ENCODE measurements at regions not wholly inside any gene's neighbourhood (a gene's known extent, or its start where the extent isn't known, plus 50 kb on each side); places are given as distances from the start of the nearest gene placed in this dataset.

DNA sequence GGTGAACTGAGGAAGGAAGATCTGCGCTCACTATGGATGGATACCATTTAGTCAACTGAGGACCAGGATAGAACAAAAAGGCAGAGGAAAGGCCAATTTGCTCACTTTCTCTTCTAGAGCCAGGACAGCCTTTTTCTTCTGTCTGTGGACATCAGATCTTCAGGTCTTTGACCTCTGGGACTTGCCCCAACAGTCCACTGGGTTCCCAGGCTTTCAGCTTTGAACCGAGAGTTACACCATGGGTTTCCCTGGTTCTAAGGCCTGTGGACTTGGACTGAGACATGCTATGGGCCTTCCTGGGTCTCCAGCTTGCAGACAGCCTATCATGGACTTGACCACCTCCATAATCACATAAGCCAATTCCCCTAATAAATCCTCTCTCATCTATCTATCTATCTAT is 232.0 kb downstream of the IPO8 start:
- TF ChIP-seq, protein P1, sequence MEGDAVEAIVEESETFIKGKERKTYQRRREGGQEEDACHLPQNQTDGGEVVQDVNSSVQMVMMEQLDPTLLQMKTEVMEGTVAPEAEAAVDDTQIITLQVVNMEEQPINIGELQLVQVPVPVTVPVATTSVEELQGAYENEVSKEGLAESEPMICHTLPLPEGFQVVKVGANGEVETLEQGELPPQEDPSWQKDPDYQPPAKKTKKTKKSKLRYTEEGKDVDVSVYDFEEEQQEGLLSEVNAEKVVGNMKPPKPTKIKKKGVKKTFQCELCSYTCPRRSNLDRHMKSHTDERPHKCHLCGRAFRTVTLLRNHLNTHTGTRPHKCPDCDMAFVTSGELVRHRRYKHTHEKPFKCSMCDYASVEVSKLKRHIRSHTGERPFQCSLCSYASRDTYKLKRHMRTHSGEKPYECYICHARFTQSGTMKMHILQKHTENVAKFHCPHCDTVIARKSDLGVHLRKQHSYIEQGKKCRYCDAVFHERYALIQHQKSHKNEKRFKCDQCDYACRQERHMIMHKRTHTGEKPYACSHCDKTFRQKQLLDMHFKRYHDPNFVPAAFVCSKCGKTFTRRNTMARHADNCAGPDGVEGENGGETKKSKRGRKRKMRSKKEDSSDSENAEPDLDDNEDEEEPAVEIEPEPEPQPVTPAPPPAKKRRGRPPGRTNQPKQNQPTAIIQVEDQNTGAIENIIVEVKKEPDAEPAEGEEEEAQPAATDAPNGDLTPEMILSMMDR (conservative IDR thresholded peaks at IDR 0.05; ENCODE audit: low read depth, low read length): no peak
- TF ChIP-seq EZH2phosphoT487 (IDR thresholded peaks at IDR 0.05; ENCODE audit: borderline replicate concordance, low read length): no peak
